ENCODE measurements at regions not wholly inside any gene's neighbourhood (a gene's known extent, or its start where the extent isn't known, plus 50 kb on each side); places are given as distances from the start of the nearest gene placed in this dataset.

DNA sequence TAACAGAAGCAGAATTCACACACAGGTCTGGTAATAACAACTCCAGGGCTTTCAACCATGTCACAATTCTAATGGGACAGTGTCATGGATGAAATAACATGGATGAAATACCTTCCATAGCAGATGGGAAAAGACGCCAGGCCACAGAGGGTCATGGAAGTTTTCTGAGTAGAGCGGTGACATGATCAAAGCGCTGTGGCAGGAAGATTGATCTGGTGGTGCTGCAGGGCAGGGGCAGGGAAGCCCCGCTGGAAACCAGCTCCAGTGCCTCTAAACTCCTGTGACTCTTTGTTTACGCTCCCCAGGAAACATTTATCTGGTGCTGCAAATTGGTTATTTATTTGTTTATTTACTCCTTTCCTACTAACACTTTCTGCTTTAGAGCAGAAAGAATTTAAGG is 108.3 kb upstream of the HMGA2 start:
- TF ChIP-seq CTCF (IDR thresholded peaks at IDR 0.05), result no peak
- no peak for TF ChIP-seq POLR2A (IDR thresholded peaks at IDR 0.05)
